Peyer's patch (tissue), 4 donors: ENCODE measurements at regions not wholly inside any gene's neighbourhood (a gene's known extent, or its start where the extent isn't known, plus 50 kb on each side); places are given as distances from the start of the nearest gene placed in this dataset.
"Not testable (repeated sequence)": the region's sequence is repeated elsewhere in the genome, so short reads cannot be mapped to it uniquely, and the experiment has no call there.

ENCODE experiments used
- DNase-seq, 3 donors: peaks; one replicate each; pipeline ENCODE4 v3.0.0-alpha.2; 2017 to 2019
- H3K27ac ChIP-seq, 4 donors: fragments of 200-600 bp; sonication (generic); one replicate each; pipeline ENCODE4 v1.5.1; 2016 to 2019
- H3K27me3 ChIP-seq, 2 donors: fragments of 200-600 bp; sonication (generic); one replicate each; pipeline ENCODE4 v1.5.1; 2019
- H3K36me3 ChIP-seq, 3 donors: fragments of 200-600 bp; sonication (generic); one replicate each; pipeline ENCODE4 v1.5.1; 2016 to 2019
- H3K4me1 ChIP-seq, 4 donors: fragments of 200-600 bp; sonication (generic); one replicate each; pipeline ENCODE4 v1.5.1; 2016 to 2019
- H3K4me3 ChIP-seq, 4 donors: fragments of 200-600 bp; sonication (generic); 1 replicate in 3 of 4; 2 replicates in 1 of 4; pipeline ENCODE4 v1.5.1; 2016 to 2019; ENCODE audit warnings: mild to moderate bottlenecking in 1 of 4
- H3K9me3 ChIP-seq, 4 donors: fragments of 200-600 bp; sonication (generic); one replicate each; pipeline ENCODE4 v1.5.1; 2016 to 2019; ENCODE audit warnings: mild to moderate bottlenecking in 1 of 4
- POLR2A ChIP-seq, 2 donors: fragments of 450-650 bp; IDR thresholded peaks; one replicate each; pipeline ENCODE4 v1.5.1; 2017; ENCODE audit warnings: antibody characterized with exemption in 2 of 2, mild to moderate bottlenecking in 2 of 2, moderate library complexity in 2 of 2
- TF ChIP-seq, protein P1 (sequence below), 6 experiments: fragments of 450-650 bp in 4 of 6; fragments of 200-600 bp in 2 of 6; sonication (generic) in 1 of 6; IDR thresholded peaks; one replicate each; pipeline ENCODE4 v1.5.1; 2017 to 2019; ENCODE audit warnings: antibody characterized with exemption in 6 of 6, mild to moderate bottlenecking in 3 of 6, moderate library complexity in 1 of 6

- TF ChIP-seq POLR2A (IDR thresholded peaks at IDR 0.05), result no peak
- TF ChIP-seq, protein P1, sequence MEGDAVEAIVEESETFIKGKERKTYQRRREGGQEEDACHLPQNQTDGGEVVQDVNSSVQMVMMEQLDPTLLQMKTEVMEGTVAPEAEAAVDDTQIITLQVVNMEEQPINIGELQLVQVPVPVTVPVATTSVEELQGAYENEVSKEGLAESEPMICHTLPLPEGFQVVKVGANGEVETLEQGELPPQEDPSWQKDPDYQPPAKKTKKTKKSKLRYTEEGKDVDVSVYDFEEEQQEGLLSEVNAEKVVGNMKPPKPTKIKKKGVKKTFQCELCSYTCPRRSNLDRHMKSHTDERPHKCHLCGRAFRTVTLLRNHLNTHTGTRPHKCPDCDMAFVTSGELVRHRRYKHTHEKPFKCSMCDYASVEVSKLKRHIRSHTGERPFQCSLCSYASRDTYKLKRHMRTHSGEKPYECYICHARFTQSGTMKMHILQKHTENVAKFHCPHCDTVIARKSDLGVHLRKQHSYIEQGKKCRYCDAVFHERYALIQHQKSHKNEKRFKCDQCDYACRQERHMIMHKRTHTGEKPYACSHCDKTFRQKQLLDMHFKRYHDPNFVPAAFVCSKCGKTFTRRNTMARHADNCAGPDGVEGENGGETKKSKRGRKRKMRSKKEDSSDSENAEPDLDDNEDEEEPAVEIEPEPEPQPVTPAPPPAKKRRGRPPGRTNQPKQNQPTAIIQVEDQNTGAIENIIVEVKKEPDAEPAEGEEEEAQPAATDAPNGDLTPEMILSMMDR (IDR thresholded peaks at IDR 0.05), result no peak
- H3K36me3 ChIP-seq, result no peaks in the 10 kb centered on the region
- DNase-seq, result no peak
- H3K4me3 ChIP-seq, result no peak overlapping the region
- no peaks in the 10 kb centered on the region for H3K27me3 ChIP-seq
- H3K9me3 ChIP-seq, result no peaks in the 10 kb centered on the region
- H3K4me1 ChIP-seq, result no peaks in the 10 kb centered on the region
- H3K27ac ChIP-seq, result no peak overlapping the region
Measured at GRCh38 chr3:22861426-22861825, 341.7 kb upstream of the UBE2E2 start.

DNA sequence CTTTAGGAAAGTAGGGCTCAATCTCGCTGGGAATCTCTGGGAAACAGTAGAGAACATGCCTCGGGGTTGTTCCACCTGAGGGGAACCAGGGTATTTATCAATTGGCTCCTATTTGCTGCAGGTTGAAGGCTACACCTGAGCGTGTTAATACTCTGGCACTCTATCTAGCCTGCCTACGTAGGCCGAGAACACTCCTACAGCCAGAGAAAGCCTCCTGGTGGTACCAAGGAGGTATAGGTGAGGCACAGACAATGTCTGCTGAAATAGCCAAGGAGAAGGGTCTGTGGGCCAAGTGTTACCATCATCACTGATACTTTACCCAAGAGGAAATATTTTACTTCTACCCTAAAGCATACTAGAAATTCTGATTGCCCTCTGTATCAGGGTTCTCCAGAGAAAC is 341.0 kb upstream of the UBE2E2 start:
- Histone ChIP-seq H3K4me1 (no peaks in the 10 kb centered on the region), H3K27me3 (no peaks in the 10 kb centered on the region), H3K36me3 (no peaks in the 10 kb centered on the region), H3K27ac (no peak overlapping the region), H3K9me3 (no peaks in the 10 kb centered on the region), H3K4me3 (no peak overlapping the region)
- no peak for DNase-seq
- no peak for TF ChIP-seq POLR2A (IDR thresholded peaks at IDR 0.05)
- TF ChIP-seq, protein P1 (IDR thresholded peaks at IDR 0.05), result no peak

DNA sequence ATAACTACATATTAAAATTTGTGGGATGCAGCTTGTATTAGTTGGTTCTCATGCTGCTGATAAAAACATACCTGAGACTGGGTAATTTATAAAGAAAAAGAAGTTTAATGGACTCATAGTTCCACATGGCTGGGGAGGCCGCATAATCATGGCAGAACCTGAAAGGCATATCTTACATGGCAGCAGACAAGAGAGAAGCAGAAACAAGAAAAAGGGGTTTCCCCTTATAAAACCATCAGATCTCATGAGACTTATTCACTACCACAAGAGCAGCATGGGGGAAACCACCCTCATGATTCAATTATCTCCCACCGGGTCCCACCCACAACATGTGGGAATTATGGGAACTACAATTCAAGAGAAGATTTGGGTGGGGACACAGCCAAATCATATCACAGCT is 320.3 kb upstream of the UBE2E2 start:
- H3K27ac ChIP-seq, H3K9me3 ChIP-seq: not testable (repeated sequence)

DNA sequence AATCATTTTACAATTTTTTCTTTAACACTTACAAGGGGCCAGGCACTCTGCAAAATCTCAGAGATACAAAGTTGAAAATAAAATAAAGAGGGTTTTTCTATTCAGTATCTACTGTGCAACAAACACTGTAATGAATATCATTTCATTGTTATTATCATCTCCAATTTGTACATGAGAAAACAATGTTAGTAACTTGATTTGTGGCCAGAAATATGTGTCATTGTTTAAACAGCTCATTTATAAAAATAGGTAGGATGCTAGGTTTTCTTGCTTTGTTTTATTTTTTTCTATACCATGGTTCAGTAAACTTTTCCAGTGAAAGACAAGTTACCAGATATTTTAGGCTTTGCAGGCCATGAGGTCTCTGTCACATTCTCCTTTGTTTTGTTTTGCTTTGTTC is 318.1 kb upstream of the UBE2E2 start:
- H3K4me1 ChIP-seq, result no peaks in the 10 kb centered on the region
- DNase-seq, result no peak
- TF ChIP-seq POLR2A (IDR thresholded peaks at IDR 0.05), result no peak
- TF ChIP-seq, protein P1 (IDR thresholded peaks at IDR 0.05), result no peak
- H3K36me3 ChIP-seq, result no peaks in the 10 kb centered on the region
- no peaks in the 10 kb centered on the region for H3K9me3 ChIP-seq
- no peak overlapping the region for H3K27ac ChIP-seq
- H3K27me3 ChIP-seq, result no peaks in the 10 kb centered on the region
- H3K4me3 ChIP-seq, result no peak overlapping the region

More for the DNA sequence above, 320.3 kb upstream of the UBE2E2 start:
- H3K36me3 ChIP-seq, H3K4me3 ChIP-seq, H3K27me3 ChIP-seq, H3K4me1 ChIP-seq, DNase-seq: not testable (repeated sequence)

- TF ChIP-seq, protein P1 (IDR thresholded peaks at IDR 0.05), result no peak
- Histone ChIP-seq H3K4me3 (no peak overlapping the region), H3K9me3 (no peaks in the 10 kb centered on the region), H3K27ac (no peak overlapping the region), H3K27me3 (no peaks in the 10 kb centered on the region), H3K36me3 (no peaks in the 10 kb centered on the region), H3K4me1 (no peaks in the 10 kb centered on the region)
- DNase-seq, result no peak
Measured at GRCh38 chr3:22885574-22886341, 317.4 kb upstream of the UBE2E2 start.

DNA sequence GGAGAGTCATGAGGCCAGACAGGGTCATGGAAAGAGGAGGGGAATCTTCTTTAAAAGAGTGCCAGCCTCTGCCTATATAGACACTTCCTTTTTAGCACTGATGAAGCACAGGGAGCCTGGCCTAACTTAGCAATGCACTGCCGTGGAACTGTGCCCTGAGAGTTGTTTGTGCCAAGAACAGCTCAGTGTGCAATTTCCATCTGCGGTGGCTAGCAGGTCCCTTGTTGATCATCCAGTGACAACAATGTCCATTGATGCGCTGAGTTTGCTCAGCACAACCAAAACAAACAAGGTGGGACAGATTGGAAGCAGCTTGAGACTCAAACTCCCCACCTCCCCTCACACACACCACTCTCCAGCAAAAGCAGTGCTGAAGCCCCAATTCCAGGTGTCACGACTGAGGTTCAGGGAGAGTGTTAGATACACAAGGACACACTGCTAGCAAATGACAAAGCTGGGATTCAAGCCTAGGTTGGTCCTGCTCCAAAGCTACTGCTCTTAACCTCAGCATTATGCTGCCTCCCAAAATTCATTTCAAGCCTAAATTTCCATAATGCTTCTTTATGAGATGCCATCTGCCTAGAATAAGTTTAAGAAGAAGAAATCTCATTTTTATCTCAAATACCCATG is 316.6 kb upstream of the UBE2E2 start:
- TF ChIP-seq, protein P1 (IDR thresholded peaks at IDR 0.05), result no peak
- TF ChIP-seq POLR2A (IDR thresholded peaks at IDR 0.05), result no peak
- Histone ChIP-seq H3K27me3 (no peaks in the 10 kb centered on the region), H3K27ac (no peak overlapping the region), H3K4me1 (no peaks in the 10 kb centered on the region), H3K4me3 (no peak overlapping the region), H3K9me3 (no peaks in the 10 kb centered on the region), H3K36me3 (no peaks in the 10 kb centered on the region)
- DNase-seq, result no peak
